H9 (cell line): ENCODE measurements at regions not wholly inside any gene's neighbourhood (a gene's known extent, or its start where the extent isn't known, plus 50 kb on each side); places are given as distances from the start of the nearest gene placed in this dataset.

Experiments used
- DNase-seq: peaks from one replicate; pipeline ENCODE4 v3.0.0-alpha.2; 2017
- H2AFZ ChIP-seq: one replicate; pipeline ENCODE4 v1.6.1; 2013; ENCODE audit warnings: mild to moderate bottlenecking, low read length, control low read depth, moderate library complexity
- H2AK5ac ChIP-seq: 2 replicates; pipeline ENCODE4 v1.6.1; 2013; ENCODE audit warnings: low read length, control low read depth, mixed read lengths; ENCODE audit not compliant: insufficient read length
- H2BK120ac ChIP-seq: one replicate; pipeline ENCODE4 v1.6.1; 2013; ENCODE audit warnings: low read depth, mild to moderate bottlenecking, low read length, control low read depth, inconsistent platforms; ENCODE audit not compliant: poor library complexity, severe bottlenecking
- H2BK12ac ChIP-seq: 2 replicates; pipeline ENCODE4 v1.6.1; 2013; ENCODE audit warnings: low read length, control low read depth, mixed read lengths, low read depth; ENCODE audit not compliant: insufficient read length
- H2BK15ac ChIP-seq: 2 replicates; pipeline ENCODE4 v1.6.1; 2013; ENCODE audit warnings: low read depth, low read length, control low read depth
- H2BK20ac ChIP-seq: one replicate; pipeline ENCODE4 v1.6.1; 2013; ENCODE audit warnings: low read depth, mild to moderate bottlenecking, low read length, control low read depth, inconsistent platforms; ENCODE audit not compliant: poor library complexity, severe bottlenecking
- H2BK5ac ChIP-seq: 2 replicates; pipeline ENCODE4 v1.6.1; 2013; ENCODE audit warnings: low read length, control low read depth, mixed read lengths; ENCODE audit not compliant: insufficient read length
- H3K14ac ChIP-seq: 2 replicates; pipeline ENCODE4 v1.6.1; 2013; ENCODE audit warnings: low read length, control low read depth; ENCODE audit not compliant: insufficient read depth
- H3K18ac ChIP-seq: 2 replicates; pipeline ENCODE4 v1.6.1; 2013; ENCODE audit warnings: low read depth, mild to moderate bottlenecking, mixed read lengths, low read length, control low read depth; ENCODE audit not compliant: insufficient read length
- H3K23ac ChIP-seq: 2 replicates; pipeline ENCODE4 v1.6.1; 2013; ENCODE audit warnings: low read length, control low read depth, mixed read lengths, low read depth; ENCODE audit not compliant: insufficient read length
- H3K23me2 ChIP-seq: 2 replicates; pipeline ENCODE4 v1.6.1; 2013; ENCODE audit warnings: low read depth, mild to moderate bottlenecking, mixed read lengths, low read length, control low read depth; ENCODE audit not compliant: insufficient read length, poor library complexity, severe bottlenecking
- H3K27ac ChIP-seq: 2 replicates; pipeline ENCODE4 v1.5.1; 2013; ENCODE audit warnings: low read length, control low read depth, mixed read lengths, low read depth; ENCODE audit not compliant: insufficient read length
- H3K27me3 ChIP-seq: 2 replicates; pipeline ENCODE4 v1.6.1; 2013; ENCODE audit warnings: low read length, control low read depth, inconsistent platforms; ENCODE audit not compliant: insufficient read depth
- H3K4ac ChIP-seq: 2 replicates; pipeline ENCODE4 v1.6.1; 2013; ENCODE audit warnings: low read depth, mild to moderate bottlenecking, control low read depth, inconsistent platforms, low read length, moderate library complexity
- H3K4me1 ChIP-seq: 2 replicates; pipeline ENCODE4 v1.6.1; 2013; ENCODE audit warnings: low read length, control low read depth, inconsistent platforms; ENCODE audit not compliant: insufficient read depth
- H3K4me2 ChIP-seq: 2 replicates; pipeline ENCODE4 v1.6.1; 2013; ENCODE audit warnings: low read length, control low read depth, mixed read lengths; ENCODE audit not compliant: insufficient read length, insufficient read depth
- H3K56ac ChIP-seq: 2 replicates; pipeline ENCODE4 v1.6.1; 2013; ENCODE audit warnings: low read depth, mild to moderate bottlenecking, mixed read lengths, low read length, control low read depth; ENCODE audit not compliant: insufficient read length
- H3K79me1 ChIP-seq: 2 replicates; pipeline ENCODE4 v1.6.1; 2013; ENCODE audit warnings: low read depth, mild to moderate bottlenecking, moderate library complexity, low read length, control low read depth, inconsistent platforms; ENCODE audit not compliant: insufficient read depth, poor library complexity, severe bottlenecking
- H3K79me2 ChIP-seq: 2 replicates; pipeline ENCODE4 v1.6.1; 2013; ENCODE audit warnings: low read length, control low read depth, inconsistent platforms; ENCODE audit not compliant: insufficient read depth
- H3K9ac ChIP-seq: 2 replicates; pipeline ENCODE4 v1.6.1; 2013; ENCODE audit warnings: low read length, control low read depth, mixed read lengths; ENCODE audit not compliant: insufficient read length; ENCODE audit errors: extremely low read depth
- H3K9me3 ChIP-seq: one replicate; pipeline ENCODE4 v1.6.1; 2013; ENCODE audit warnings: low read depth, low read length, inconsistent platforms; ENCODE audit not compliant: control insufficient read depth
- H3T11ph ChIP-seq: one replicate; pipeline ENCODE4 v1.6.1; 2013; ENCODE audit warnings: mild to moderate bottlenecking, low read length, control low read depth, inconsistent platforms
- H4K20me1 ChIP-seq: one replicate; pipeline ENCODE4 v1.6.1; 2013; ENCODE audit not compliant: control insufficient read depth, insufficient read length, insufficient read depth
- H4K5ac ChIP-seq: 2 replicates; pipeline ENCODE4 v1.6.1; 2013; ENCODE audit warnings: low read depth, mild to moderate bottlenecking, mixed read lengths, low read length, control low read depth; ENCODE audit not compliant: insufficient read length
- H4K8ac ChIP-seq: replicated peaks from 2 replicates; pipeline ENCODE4 v1.6.1; 2013; ENCODE audit warnings: low read length, control low read depth, mixed read lengths, low read depth; ENCODE audit not compliant: insufficient read length
- H4K91ac ChIP-seq: 2 replicates; pipeline ENCODE4 v1.6.1; 2013; ENCODE audit warnings: low read depth, mild to moderate bottlenecking, moderate library complexity, mixed read lengths, low read length, control low read depth; ENCODE audit not compliant: insufficient read length
- H3K27ac Mint-ChIP-seq, 3 experiments: 2 replicates in 2 of 3; 3 replicates in 1 of 3; pipeline ENCODE4 v1.8.0; 2020 to 2021; ENCODE audit warnings: mixed read lengths in 3 of 3, mild to moderate bottlenecking in 1 of 3, moderate library complexity in 1 of 3
- H3K27me3 Mint-ChIP-seq: 2 replicates; pipeline ENCODE4 v1.8.0; 2021; ENCODE audit warnings: low read depth, mild to moderate bottlenecking, moderate library complexity, mixed read lengths
- H3K36me3 Mint-ChIP-seq, 3 experiments: 2 replicates in 2 of 3; 3 replicates in 1 of 3; pipeline ENCODE4 v1.8.0; 2020 to 2021; ENCODE audit warnings: low read depth in 3 of 3, mixed read lengths in 3 of 3; ENCODE audit not compliant: insufficient read depth in 1 of 3
- H3K4me1 Mint-ChIP-seq, 2 experiments: 2 replicates each; pipeline ENCODE4 v1.8.0; 2020; ENCODE audit warnings: mixed read lengths in 2 of 2
- H3K4me3 Mint-ChIP-seq, 2 experiments: 2 replicates in 1 of 2; 3 replicates in 1 of 2; pipeline ENCODE4 v1.8.0; 2020 to 2021; ENCODE audit warnings: mild to moderate bottlenecking in 2 of 2, mixed read lengths in 2 of 2, moderate library complexity in 1 of 2
- H3K9me3 Mint-ChIP-seq, 2 experiments: 2 replicates in 1 of 2; 3 replicates in 1 of 2; pipeline ENCODE4 v1.8.0; 2020; ENCODE audit warnings: mild to moderate bottlenecking in 2 of 2, mixed read lengths in 2 of 2, moderate library complexity in 1 of 2
- WGBS: extraction: QIAGEN DNeasy Blood & Tissue Kit; methylation state at CpG from one replicate; pipeline ENCODE4 v1.1.7; 2013; ENCODE audit warnings: missing lambda C conversion rate, low lambda C conversion rate, mixed read lengths; ENCODE audit not compliant: insufficient read length; ENCODE audit errors: extremely low coverage; 5-methylcytosine and 5-hydroxymethylcytosine counted together
- TF ChIP-seq, protein P1 (sequence below): fragments of 200-600 bp; sonication (generic); conservative IDR thresholded peaks from 3 replicates; pipeline ENCODE4 v1.8.0; 2021; ENCODE audit warnings: antibody characterized with exemption, mild to moderate bottlenecking

DNA sequence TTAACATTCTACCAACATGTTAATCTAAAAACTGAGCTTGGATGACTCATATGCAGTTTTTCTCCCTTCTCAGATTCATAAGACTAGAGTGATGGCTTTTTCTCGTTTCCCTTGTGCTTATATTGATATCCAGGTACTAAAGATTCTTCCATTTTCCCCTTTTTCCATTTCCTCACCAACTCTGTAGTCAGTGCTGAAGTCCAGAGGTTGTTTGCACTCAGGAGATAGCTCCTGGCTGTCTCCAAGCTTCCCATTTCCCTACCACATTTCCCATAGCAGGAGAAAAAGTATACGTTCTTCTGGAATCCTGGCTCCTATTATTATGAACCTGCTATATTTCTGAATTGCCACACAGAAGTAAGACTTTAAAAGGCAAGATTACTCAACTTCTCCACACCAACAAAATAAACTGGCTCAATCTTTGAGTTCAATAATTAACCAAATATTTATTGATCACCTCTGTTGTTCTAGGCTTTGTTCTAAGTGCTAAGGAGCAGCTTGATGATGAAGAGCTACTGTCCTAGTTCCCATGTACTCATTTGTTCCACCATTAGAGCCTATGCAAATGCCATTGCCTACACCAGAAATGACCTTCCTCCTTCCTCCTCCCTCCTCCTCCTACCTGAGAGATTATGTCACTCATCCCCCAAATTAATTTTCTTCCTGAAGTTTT, 454.4 kb upstream of the RPS6KA3 start:
- Histone ChIP-seq H2BK20ac (no peak overlapping the region), H2BK15ac (no peak overlapping the region), H3K23me2 (no peaks in the 10 kb centered on the region), H3K23ac (no peak overlapping the region), H4K8ac (no peak overlapping the region), H3K14ac (no peak overlapping the region), H3K4ac (no peak overlapping the region), H3K79me1 (no peaks in the 10 kb centered on the region), H3T11ph (no peak overlapping the region), H4K20me1 (no peaks in the 10 kb centered on the region), H3K56ac (no peak overlapping the region), H3K4me2 (no peak overlapping the region), H3K27ac (no peak overlapping the region), H2BK12ac (no peak overlapping the region), H3K27me3 (no peaks in the 10 kb centered on the region), H3K4me1 (no peaks in the 10 kb centered on the region), H4K5ac (no peak overlapping the region), H2AFZ (no peak overlapping the region), H2AK5ac (no peak overlapping the region), H3K18ac (no peak overlapping the region), H3K9ac (no peak overlapping the region), H4K91ac (no peak overlapping the region), H3K79me2 (no peaks in the 10 kb centered on the region), H2BK5ac (no peak overlapping the region), H2BK120ac (no peak overlapping the region), H3K9me3 (peaks cover 16% of the 10 kb centered on the region)
- WGBS, result no CpG with 5 or more reads among the region's 2 CpGs
- no peaks in the 10 kb centered on the region; the same call in 1 of the 2 replicates for H3K27me3 Mint-ChIP-seq
- peak overlapping the region in 1 of 3 experiments; percentile 29; a peak in 1 of 7 replicates for H3K27ac Mint-ChIP-seq
- peaks cover 10 to 18% (median 10%) of the 10 kb centered on the region in 3 experiments for H3K36me3 Mint-ChIP-seq
- DNase-seq, result no peak
- peaks cover 11 to 34% of the 10 kb centered on the region in 2 experiments for H3K9me3 Mint-ChIP-seq
- H3K4me1 Mint-ChIP-seq, result peaks cover 23 to 24% of the 10 kb centered on the region in 2 experiments
- no peak overlapping the region for H3K4me3 Mint-ChIP-seq
- TF ChIP-seq, protein P1, sequence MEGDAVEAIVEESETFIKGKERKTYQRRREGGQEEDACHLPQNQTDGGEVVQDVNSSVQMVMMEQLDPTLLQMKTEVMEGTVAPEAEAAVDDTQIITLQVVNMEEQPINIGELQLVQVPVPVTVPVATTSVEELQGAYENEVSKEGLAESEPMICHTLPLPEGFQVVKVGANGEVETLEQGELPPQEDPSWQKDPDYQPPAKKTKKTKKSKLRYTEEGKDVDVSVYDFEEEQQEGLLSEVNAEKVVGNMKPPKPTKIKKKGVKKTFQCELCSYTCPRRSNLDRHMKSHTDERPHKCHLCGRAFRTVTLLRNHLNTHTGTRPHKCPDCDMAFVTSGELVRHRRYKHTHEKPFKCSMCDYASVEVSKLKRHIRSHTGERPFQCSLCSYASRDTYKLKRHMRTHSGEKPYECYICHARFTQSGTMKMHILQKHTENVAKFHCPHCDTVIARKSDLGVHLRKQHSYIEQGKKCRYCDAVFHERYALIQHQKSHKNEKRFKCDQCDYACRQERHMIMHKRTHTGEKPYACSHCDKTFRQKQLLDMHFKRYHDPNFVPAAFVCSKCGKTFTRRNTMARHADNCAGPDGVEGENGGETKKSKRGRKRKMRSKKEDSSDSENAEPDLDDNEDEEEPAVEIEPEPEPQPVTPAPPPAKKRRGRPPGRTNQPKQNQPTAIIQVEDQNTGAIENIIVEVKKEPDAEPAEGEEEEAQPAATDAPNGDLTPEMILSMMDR, result no peak
